ENCODE measurements at regions not wholly inside any gene's neighbourhood (a gene's known extent, or its start where the extent isn't known, plus 50 kb on each side); places are given as distances from the start of the nearest gene placed in this dataset.

GRCh38 chr13:21956666-21957065 lies 285.8 kb downstream of the FGF9 start:
- Mint-ChIP-seq H3K27ac (ENCODE audit: unreplicated experiment) (no peak overlapping the region), H3K9me3 (ENCODE audit: low read depth) (peaks cover 17% of the 10 kb centered on the region), H3K36me3 (ENCODE audit: low read depth) (peaks cover 5% of the 10 kb centered on the region), H3K4me1 (ENCODE audit: low read depth) (peaks cover 32% of the 10 kb centered on the region), H3K4me3 (ENCODE audit: unreplicated experiment) (no peak overlapping the region), H3K27me3 (ENCODE audit: low read depth) (no peaks in the 10 kb centered on the region)
- TF ChIP-seq CTCF (IDR thresholded peaks at IDR 0.05) = no peak
- DNase-seq (ENCODE audit: low spot score) = no peak

- Mint-ChIP-seq H3K4me3 (ENCODE audit: unreplicated experiment) (no peak overlapping the region), H3K27me3 (ENCODE audit: low read depth) (no peaks in the 10 kb centered on the region), H3K4me1 (ENCODE audit: low read depth) (peaks cover 32% of the 10 kb centered on the region), H3K27ac (ENCODE audit: unreplicated experiment) (no peak overlapping the region), H3K36me3 (ENCODE audit: low read depth) (peaks cover 11% of the 10 kb centered on the region), H3K9me3 (ENCODE audit: low read depth) (peaks cover 22% of the 10 kb centered on the region)
- no peak for DNase-seq (ENCODE audit: low spot score)
- TF ChIP-seq CTCF (IDR thresholded peaks at IDR 0.05) = no peak
Measured at GRCh38 chr13:21957833-21958232, 287.0 kb downstream of the FGF9 start.

- TF ChIP-seq CTCF (IDR thresholded peaks at IDR 0.05) = no peak
- peaks cover 32% of the 10 kb centered on the region for H3K4me1 Mint-ChIP-seq (ENCODE audit: low read depth)
- no peak overlapping the region for H3K4me3 Mint-ChIP-seq (ENCODE audit: unreplicated experiment)
- peaks cover 19% of the 10 kb centered on the region for H3K9me3 Mint-ChIP-seq (ENCODE audit: low read depth)
- H3K27me3 Mint-ChIP-seq (ENCODE audit: low read depth) = no peaks in the 10 kb centered on the region
- H3K27ac Mint-ChIP-seq (ENCODE audit: unreplicated experiment) = peak overlapping the region; percentile 77
- peaks cover 11% of the 10 kb centered on the region for H3K36me3 Mint-ChIP-seq (ENCODE audit: low read depth)
- no peak for DNase-seq (ENCODE audit: low spot score)
Measured at GRCh38 chr13:21960108-21960507, 289.2 kb downstream of the FGF9 start.

- Mint-ChIP-seq H3K9me3 (ENCODE audit: low read depth) (peaks cover 10% of the 10 kb centered on the region), H3K27ac (ENCODE audit: unreplicated experiment) (no peak overlapping the region), H3K4me3 (ENCODE audit: unreplicated experiment) (no peak overlapping the region), H3K4me1 (ENCODE audit: low read depth) (peaks cover 23% of the 10 kb centered on the region), H3K27me3 (ENCODE audit: low read depth) (no peaks in the 10 kb centered on the region), H3K36me3 (ENCODE audit: low read depth) (peaks cover 11% of the 10 kb centered on the region)
- no peak for DNase-seq (ENCODE audit: low spot score)
- no peak for TF ChIP-seq CTCF (IDR thresholded peaks at IDR 0.05)
Measured at GRCh38 chr13:21964686-21965085, 293.8 kb downstream of the FGF9 start.

- no peak for TF ChIP-seq CTCF (IDR thresholded peaks at IDR 0.05)
- no peak overlapping the region for H3K4me3 Mint-ChIP-seq (ENCODE audit: unreplicated experiment)
- H3K27ac Mint-ChIP-seq (ENCODE audit: unreplicated experiment) = no peak overlapping the region
- H3K36me3 Mint-ChIP-seq (ENCODE audit: low read depth) = peaks cover 11% of the 10 kb centered on the region
- no peaks in the 10 kb centered on the region for H3K27me3 Mint-ChIP-seq (ENCODE audit: low read depth)
- H3K4me1 Mint-ChIP-seq (ENCODE audit: low read depth) = peaks cover 19% of the 10 kb centered on the region
- no peak for DNase-seq (ENCODE audit: low spot score)
- peaks cover 10% of the 10 kb centered on the region for H3K9me3 Mint-ChIP-seq (ENCODE audit: low read depth)
Measured at GRCh38 chr13:21965095-21965494, 294.2 kb downstream of the FGF9 start.
